Activated CD4-positive, alpha-beta memory T cell treated with anti-CD3 and anti-CD28 coated beads, Interleukin-2, amount 10 ng/mL, durations not matched to agents 7 days and 5 days (primary cell): ENCODE measurements at regions not wholly inside any gene's neighbourhood (a gene's known extent, or its start where the extent isn't known, plus 50 kb on each side); places are given as distances from the start of the nearest gene placed in this dataset.

ENCODE experiments used
- CTCF ChIA-PET: fragments of 350-600 bp; sonication (Branson Sonifier 250); formaldehyde crosslinking; loops from one replicate; lab custom pipeline; 2021; ENCODE audit warnings: antibody characterized with exemption, inconsistent platforms; lab: Charles Lee
- POLR2A ChIA-PET: fragments of 350-600 bp; sonication (Branson Sonifier 250); formaldehyde crosslinking; loops from one replicate; lab custom pipeline; 2021; ENCODE audit warnings: antibody characterized with exemption; lab: Charles Lee
- DNase-seq: peaks from one replicate; pipeline ENCODE4 v3.0.0-alpha.2; 2020
- H3K27ac Mint-ChIP-seq: one replicate; pipeline ENCODE4 v1.8.0; 2021; ENCODE audit warnings: mild to moderate bottlenecking, mixed read lengths
- H3K27me3 Mint-ChIP-seq: one replicate; pipeline ENCODE4 v1.8.0; 2021; ENCODE audit warnings: mixed read lengths
- H3K36me3 Mint-ChIP-seq: one replicate; pipeline ENCODE4 v1.8.0; 2021; ENCODE audit warnings: low read depth, mixed read lengths
- H3K4me1 Mint-ChIP-seq: one replicate; pipeline ENCODE4 v1.8.0; 2021; ENCODE audit warnings: mixed read lengths
- H3K4me3 Mint-ChIP-seq: one replicate; pipeline ENCODE4 v1.8.0; 2021; ENCODE audit warnings: mild to moderate bottlenecking, mixed read lengths
- H3K9me3 Mint-ChIP-seq: one replicate; pipeline ENCODE4 v1.8.0; 2021; ENCODE audit warnings: mixed read lengths

GRCh38 chr7:155986497-155987160 lies 174.4 kb upstream of the SHH start:
- ChIA-PET POLR2A (no interaction called here), CTCF (no interaction called here)
- DNase-seq = no peak
- H3K4me3 Mint-ChIP-seq = no peak overlapping the region
- H3K9me3 Mint-ChIP-seq = peaks cover 12% of the 10 kb centered on the region
- no peak overlapping the region for H3K27ac Mint-ChIP-seq
- no peaks in the 10 kb centered on the region for H3K4me1 Mint-ChIP-seq
- H3K27me3 Mint-ChIP-seq = no peaks in the 10 kb centered on the region
- H3K36me3 Mint-ChIP-seq = no peaks in the 10 kb centered on the region

DNA sequence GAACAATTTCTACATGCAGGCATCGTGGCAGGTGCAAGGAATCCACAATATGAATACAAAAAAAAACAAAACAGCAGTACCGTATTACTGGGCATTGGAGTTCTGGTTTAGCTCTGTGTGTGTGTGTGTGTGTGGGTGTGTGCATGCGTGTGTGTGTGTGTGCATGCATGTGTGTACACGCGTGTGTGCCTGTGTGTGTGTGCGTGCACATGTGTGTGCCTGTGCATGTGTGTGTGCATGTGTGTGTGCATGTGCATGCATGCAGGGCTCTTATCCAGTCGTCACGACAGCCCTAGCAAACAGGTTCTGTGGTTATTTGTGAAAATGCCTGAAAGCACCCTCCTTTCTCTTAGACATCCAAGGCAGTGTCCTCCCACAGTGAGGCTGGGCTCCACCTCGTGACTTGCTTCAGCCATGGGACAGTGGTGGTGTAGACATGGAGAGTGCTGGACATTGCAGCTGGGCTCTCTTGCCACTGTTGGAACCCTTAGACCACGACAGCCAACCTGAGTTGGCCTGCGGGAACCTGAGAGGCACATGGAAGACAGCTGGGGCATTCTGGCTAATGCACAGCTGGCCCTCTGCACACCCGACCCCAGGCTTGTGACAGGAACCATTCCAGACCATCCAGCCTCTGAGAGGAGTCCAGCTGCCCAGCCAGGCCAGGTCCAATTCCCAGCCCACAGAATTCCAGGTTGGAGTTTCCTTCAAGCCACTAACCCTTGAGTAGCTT lies 173.4 kb upstream of the SHH start:
- ChIA-PET POLR2A (no interaction called here), CTCF (no interaction called here)
- Mint-ChIP-seq H3K4me3 (no peak overlapping the region), H3K27ac (no peak overlapping the region), H3K4me1 (no peaks in the 10 kb centered on the region), H3K27me3 (no peaks in the 10 kb centered on the region), H3K9me3 (peaks cover 10% of the 10 kb centered on the region), H3K36me3 (no peaks in the 10 kb centered on the region)
- DNase-seq = peak; percentile 14

DNA sequence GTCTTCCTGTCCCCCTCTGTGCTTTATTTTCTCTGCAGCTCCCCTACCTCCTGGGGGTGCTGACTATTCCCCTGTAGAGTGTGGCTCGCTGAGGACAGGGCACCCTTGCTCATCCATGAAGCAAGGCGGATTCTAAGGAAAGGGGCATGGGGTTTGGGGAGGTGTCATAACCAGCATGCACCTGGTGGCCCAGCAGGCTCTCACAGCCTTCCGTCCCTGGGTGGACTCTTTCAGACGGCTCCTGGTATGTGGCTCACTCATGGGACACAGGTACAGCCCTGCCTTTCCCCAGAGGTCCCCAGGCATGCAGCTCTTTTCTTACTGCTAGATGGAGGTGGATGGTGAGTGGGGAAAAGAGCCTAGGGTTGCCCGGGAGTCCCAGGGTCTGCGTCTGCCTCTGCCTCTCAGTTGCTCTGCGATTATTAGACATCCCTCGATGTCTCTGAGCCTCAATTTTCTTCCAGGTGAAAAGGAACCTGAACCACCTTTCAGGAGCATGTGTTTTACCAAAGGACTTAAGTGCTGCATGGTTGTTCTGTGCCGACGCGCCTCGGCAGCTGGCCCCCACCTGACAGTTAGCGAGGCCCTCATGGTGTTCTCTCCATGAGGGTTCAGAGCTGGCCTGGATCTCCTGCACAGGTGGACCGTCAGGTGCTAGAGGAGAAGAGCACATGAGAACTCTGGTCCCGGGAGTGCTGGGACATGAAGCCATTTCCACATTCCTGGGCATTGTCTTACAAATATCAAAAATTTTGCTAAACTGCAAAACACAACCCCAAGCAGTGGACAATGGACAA lies 172.5 kb upstream of the SHH start:
- Mint-ChIP-seq H3K9me3 (peaks cover 10% of the 10 kb centered on the region), H3K27me3 (no peaks in the 10 kb centered on the region), H3K36me3 (no peaks in the 10 kb centered on the region), H3K27ac (no peak overlapping the region), H3K4me1 (no peaks in the 10 kb centered on the region), H3K4me3 (no peak overlapping the region)
- POLR2A ChIA-PET = no interaction called here
- CTCF ChIA-PET = no interaction called here
- DNase-seq = peak; percentile 3

GRCh38 chr7:155984028-155984580 lies 171.8 kb upstream of the SHH start:
- Mint-ChIP-seq H3K27ac (no peak overlapping the region), H3K27me3 (no peaks in the 10 kb centered on the region), H3K9me3 (peaks cover 5% of the 10 kb centered on the region), H3K4me1 (no peaks in the 10 kb centered on the region), H3K36me3 (no peaks in the 10 kb centered on the region), H3K4me3 (no peak overlapping the region)
- DNase-seq = no peak
- POLR2A ChIA-PET = no interaction called here
- CTCF ChIA-PET = no interaction called here

DNA sequence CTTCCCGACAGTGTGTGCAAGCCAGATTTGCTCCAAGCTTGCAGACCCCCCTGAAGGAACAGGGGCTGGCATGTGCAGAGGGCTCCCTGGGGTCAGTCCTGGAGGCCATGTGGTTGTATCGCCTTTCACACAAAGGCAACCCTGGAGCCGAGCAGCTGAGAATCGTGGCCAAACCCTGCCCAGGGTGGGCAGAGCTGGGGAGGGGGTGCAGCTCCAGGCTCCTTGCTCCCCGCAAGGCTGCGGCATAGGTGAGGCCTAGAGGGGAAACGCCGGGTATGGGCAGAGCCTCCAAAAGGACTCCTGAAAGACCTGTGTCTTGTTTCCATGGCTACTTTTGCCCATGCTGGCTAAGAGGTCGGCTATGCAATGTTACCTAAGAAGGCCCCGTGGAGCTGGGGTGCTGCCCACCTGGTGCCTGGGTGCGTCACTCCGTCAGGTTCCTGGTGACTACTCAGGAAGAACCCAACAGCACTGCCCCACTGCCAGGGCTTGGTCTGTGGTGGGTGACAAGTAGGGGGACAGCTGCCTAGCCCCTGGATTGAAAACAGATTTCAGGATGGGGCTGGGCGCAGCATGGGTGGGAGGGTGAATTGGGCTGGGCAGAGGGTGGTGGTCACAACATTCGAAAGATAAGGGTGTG lies 171.0 kb upstream of the SHH start:
- no peaks in the 10 kb centered on the region for H3K4me1 Mint-ChIP-seq
- POLR2A ChIA-PET = no interaction called here
- H3K9me3 Mint-ChIP-seq = peaks cover 5% of the 10 kb centered on the region
- peak; percentile 11 for DNase-seq
- H3K4me3 Mint-ChIP-seq = no peak overlapping the region
- CTCF ChIA-PET = interaction anchor here (0.6 kb wide), 1 partner anchor 302 kb away, joined by 3 read pairs; no protein-coding TSS in a partner anchor
- no peaks in the 10 kb centered on the region for H3K27me3 Mint-ChIP-seq
- H3K27ac Mint-ChIP-seq = no peak overlapping the region
- no peaks in the 10 kb centered on the region for H3K36me3 Mint-ChIP-seq

GRCh38 chr7:155981703-155982102 lies 169.4 kb upstream of the SHH start:
- no peaks in the 10 kb centered on the region for H3K36me3 Mint-ChIP-seq
- CTCF ChIA-PET = no interaction called here
- no peaks in the 10 kb centered on the region for H3K27me3 Mint-ChIP-seq
- no peaks in the 10 kb centered on the region for H3K4me1 Mint-ChIP-seq
- DNase-seq = no peak
- no peaks in the 10 kb centered on the region for H3K9me3 Mint-ChIP-seq
- POLR2A ChIA-PET = no interaction called here
- H3K27ac Mint-ChIP-seq = no peak overlapping the region
- no peak overlapping the region for H3K4me3 Mint-ChIP-seq

- no peaks in the 10 kb centered on the region for H3K9me3 Mint-ChIP-seq
- CTCF ChIA-PET = no interaction called here
- H3K27me3 Mint-ChIP-seq = no peaks in the 10 kb centered on the region
- no peak overlapping the region for H3K27ac Mint-ChIP-seq
- POLR2A ChIA-PET = no interaction called here
- H3K4me1 Mint-ChIP-seq = no peaks in the 10 kb centered on the region
- H3K4me3 Mint-ChIP-seq = no peak overlapping the region
- H3K36me3 Mint-ChIP-seq = no peaks in the 10 kb centered on the region
- no peak for DNase-seq
These were observed 168.6 kb upstream of the SHH start for GRCh38 chr7:155980841-155981240.

GRCh38 chr7:155979994-155980393 lies 167.7 kb upstream of the SHH start:
- Mint-ChIP-seq H3K27me3 (peaks cover 4% of the 10 kb centered on the region), H3K4me1 (no peaks in the 10 kb centered on the region), H3K9me3 (no peaks in the 10 kb centered on the region), H3K4me3 (no peak overlapping the region), H3K36me3 (no peaks in the 10 kb centered on the region), H3K27ac (no peak overlapping the region)
- peak; percentile 12 for DNase-seq
- CTCF ChIA-PET = no interaction called here
- POLR2A ChIA-PET = no interaction called here

GRCh38 chr7:155979566-155979965 lies 167.3 kb upstream of the SHH start:
- Mint-ChIP-seq H3K36me3 (no peaks in the 10 kb centered on the region), H3K4me3 (no peak overlapping the region), H3K27me3 (peaks cover 4% of the 10 kb centered on the region), H3K27ac (no peak overlapping the region), H3K9me3 (no peaks in the 10 kb centered on the region), H3K4me1 (no peaks in the 10 kb centered on the region)
- no peak for DNase-seq
- ChIA-PET CTCF (no interaction called here), POLR2A (no interaction called here)

- POLR2A ChIA-PET = no interaction called here
- H3K4me1 Mint-ChIP-seq = no peaks in the 10 kb centered on the region
- no peaks in the 10 kb centered on the region for H3K36me3 Mint-ChIP-seq
- H3K9me3 Mint-ChIP-seq = no peaks in the 10 kb centered on the region
- H3K27ac Mint-ChIP-seq = no peak overlapping the region
- peaks cover 4% of the 10 kb centered on the region for H3K27me3 Mint-ChIP-seq
- CTCF ChIA-PET = no interaction called here
- no peak overlapping the region for H3K4me3 Mint-ChIP-seq
- DNase-seq = peak; percentile 14
These were observed 163.2 kb upstream of the SHH start for GRCh38 chr7:155975490-155975889.

GRCh38 chr7:155974186-155974897 lies 162.1 kb upstream of the SHH start:
- H3K36me3 Mint-ChIP-seq = no peaks in the 10 kb centered on the region
- no peak for DNase-seq
- no peaks in the 10 kb centered on the region for H3K9me3 Mint-ChIP-seq
- no peak overlapping the region for H3K27ac Mint-ChIP-seq
- H3K4me1 Mint-ChIP-seq = no peaks in the 10 kb centered on the region
- ChIA-PET POLR2A (no interaction called here), CTCF (no interaction called here)
- no peak overlapping the region for H3K4me3 Mint-ChIP-seq
- H3K27me3 Mint-ChIP-seq = peaks cover 4% of the 10 kb centered on the region

DNA sequence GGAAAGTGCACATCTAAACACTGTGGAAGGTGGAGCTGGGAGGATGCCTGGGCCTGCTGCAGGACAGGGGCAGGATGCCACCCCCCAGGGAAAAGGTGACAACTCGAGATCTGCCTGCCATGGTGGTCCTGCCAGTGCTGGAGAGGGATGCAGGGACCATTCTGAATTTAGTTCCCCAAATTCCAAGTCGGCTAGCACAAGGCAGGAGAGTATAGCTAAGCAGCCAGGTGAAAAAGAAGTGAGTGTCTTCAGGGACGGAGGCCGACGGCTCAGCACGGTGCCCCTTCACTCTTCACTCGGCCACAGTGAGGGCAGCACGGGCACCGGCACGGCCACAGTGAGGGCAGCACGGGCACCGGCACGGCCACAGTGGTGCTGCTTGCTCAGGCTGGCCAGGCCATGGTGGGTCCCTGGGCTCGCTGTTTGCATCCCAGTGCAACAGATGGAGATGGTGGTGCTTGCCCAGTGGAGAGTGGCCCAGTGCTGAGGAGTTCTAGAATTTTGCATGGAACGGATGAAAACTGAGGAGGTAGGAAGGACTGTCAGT lies 161.3 kb upstream of the SHH start:
- DNase-seq = no peak
- H3K27me3 Mint-ChIP-seq = peaks cover 4% of the 10 kb centered on the region
- no peaks in the 10 kb centered on the region for H3K9me3 Mint-ChIP-seq
- H3K27ac Mint-ChIP-seq = no peak overlapping the region
- CTCF ChIA-PET = no interaction called here
- H3K36me3 Mint-ChIP-seq = no peaks in the 10 kb centered on the region
- no peaks in the 10 kb centered on the region for H3K4me1 Mint-ChIP-seq
- POLR2A ChIA-PET = no interaction called here
- H3K4me3 Mint-ChIP-seq = no peak overlapping the region
